ENCODE measurements at regions not wholly inside any gene's neighbourhood (a gene's known extent, or its start where the extent isn't known, plus 50 kb on each side); places are given as distances from the start of the nearest gene placed in this dataset.

GRCh38 chr6:71726121-71726520, 160.2 kb upstream of the RIMS1 start:
- Histone ChIP-seq H3K9ac (ENCODE audit: low read length) (no peak overlapping the region), H3K4me3 (ENCODE audit: low read depth, low read length) (no peak overlapping the region), H2BK120ac (ENCODE audit: insufficient read depth, low read length, poor library complexity) (no peak overlapping the region), H3K23ac (ENCODE audit: low read length) (no peak overlapping the region), H4K12ac (ENCODE audit: low read depth, low read length) (no peak overlapping the region), H3K79me2 (ENCODE audit: control insufficient read depth, insufficient read depth, low read length, poor library complexity) (no peaks in the 10 kb centered on the region), H2AFZ (ENCODE audit: insufficient read depth, low read length, poor library complexity) (no peak overlapping the region), H3K79me1 (ENCODE audit: low read length) (no peaks in the 10 kb centered on the region), H2BK12ac (ENCODE audit: low read length) (no peak overlapping the region), H3K4ac (ENCODE audit: low read depth, low read length) (no peak overlapping the region), H3K27ac (ENCODE audit: low read depth, low read length) (no peak overlapping the region), H3K18ac (ENCODE audit: low read length) (no peak overlapping the region), H4K8ac (ENCODE audit: low read depth, low read length) (no peak overlapping the region), H2BK5ac (ENCODE audit: low read depth, low read length, poor library complexity) (no peak overlapping the region), H4K91ac (ENCODE audit: low read depth, low read length) (no peak overlapping the region), H3K9me3 (ENCODE audit: insufficient read depth, low read depth, low read length) (no peaks in the 10 kb centered on the region), H2AK5ac (ENCODE audit: low read length) (no peak overlapping the region), H3K14ac (ENCODE audit: low read length) (no peak overlapping the region), H3K27me3 (ENCODE audit: insufficient read depth, low read length) (no peaks in the 10 kb centered on the region), H3K4me1 (ENCODE audit: control insufficient read depth in 1 of 2, insufficient read depth in 2 of 2, low read length in 2 of 2) (peaks cover 0 to 5% of the 10 kb centered on the region in 2 experiments), H3K36me3 (ENCODE audit: control insufficient read depth in 1 of 2, insufficient read depth in 2 of 2, low read length in 2 of 2) (no peaks in the 10 kb centered on the region), H3K4me2 (ENCODE audit: low read length) (no peak overlapping the region)
- DNase-seq = no peak
- no CpG with 5 or more reads among the region's 2 CpGs for whole genome bisulfite sequencing (ENCODE audit: extremely low coverage, insufficient coverage, insufficient read length)

GRCh38 chr6:71727632-71728294, 158.6 kb upstream of the RIMS1 start:
- Histone ChIP-seq H4K91ac (ENCODE audit: low read depth, low read length) (no peak overlapping the region), H4K8ac (ENCODE audit: low read depth, low read length) (no peak overlapping the region), H3K4ac (ENCODE audit: low read depth, low read length) (no peak overlapping the region), H4K12ac (ENCODE audit: low read depth, low read length) (no peak overlapping the region), H3K18ac (ENCODE audit: low read length) (no peak overlapping the region), H3K4me1 (ENCODE audit: control insufficient read depth in 1 of 2, insufficient read depth in 2 of 2, low read length in 2 of 2) (peaks cover 0 to 5% of the 10 kb centered on the region in 2 experiments), H2AK5ac (ENCODE audit: low read length) (no peak overlapping the region), H3K27me3 (ENCODE audit: insufficient read depth, low read length) (no peaks in the 10 kb centered on the region), H2BK5ac (ENCODE audit: low read depth, low read length, poor library complexity) (no peak overlapping the region), H3K79me2 (ENCODE audit: control insufficient read depth, insufficient read depth, low read length, poor library complexity) (no peaks in the 10 kb centered on the region), H3K79me1 (ENCODE audit: low read length) (no peaks in the 10 kb centered on the region), H2AFZ (ENCODE audit: insufficient read depth, low read length, poor library complexity) (no peak overlapping the region), H3K4me2 (ENCODE audit: low read length) (no peak overlapping the region), H3K9ac (ENCODE audit: low read length) (no peak overlapping the region), H3K23ac (ENCODE audit: low read length) (no peak overlapping the region), H3K9me3 (ENCODE audit: insufficient read depth, low read depth, low read length) (no peaks in the 10 kb centered on the region), H3K36me3 (ENCODE audit: control insufficient read depth in 1 of 2, insufficient read depth in 2 of 2, low read length in 2 of 2) (no peaks in the 10 kb centered on the region), H3K14ac (ENCODE audit: low read length) (no peak overlapping the region), H2BK12ac (ENCODE audit: low read length) (no peak overlapping the region), H2BK120ac (ENCODE audit: insufficient read depth, low read length, poor library complexity) (no peak overlapping the region), H3K4me3 (ENCODE audit: low read depth, low read length) (no peak overlapping the region), H3K27ac (ENCODE audit: low read depth, low read length) (no peak overlapping the region)
- no CpG with 5 or more reads among the region's 2 CpGs for WGBS (ENCODE audit: extremely low coverage, insufficient coverage, insufficient read length)
- DNase-seq = no peak

- H3K9me3 ChIP-seq (ENCODE audit: insufficient read depth, low read depth, low read length) = no peaks in the 10 kb centered on the region
- WGBS (ENCODE audit: extremely low coverage, insufficient coverage, insufficient read length) = no CpG with 5 or more reads among the region's 3 CpGs
- no peak overlapping the region for H3K27ac ChIP-seq (ENCODE audit: low read depth, low read length)
- no peak overlapping the region for H3K4ac ChIP-seq (ENCODE audit: low read depth, low read length)
- no peaks in the 10 kb centered on the region for H3K79me2 ChIP-seq (ENCODE audit: control insufficient read depth, insufficient read depth, low read length, poor library complexity)
- no peak overlapping the region for H2BK120ac ChIP-seq (ENCODE audit: insufficient read depth, low read length, poor library complexity)
- no peak overlapping the region for H2AK5ac ChIP-seq (ENCODE audit: low read length)
- no peak overlapping the region for H4K91ac ChIP-seq (ENCODE audit: low read depth, low read length)
- no peaks in the 10 kb centered on the region for H3K27me3 ChIP-seq (ENCODE audit: insufficient read depth, low read length)
- H4K8ac ChIP-seq (ENCODE audit: low read depth, low read length) = no peak overlapping the region
- no peak for DNase-seq
- H3K14ac ChIP-seq (ENCODE audit: low read length) = no peak overlapping the region
- H3K4me3 ChIP-seq (ENCODE audit: low read depth, low read length) = no peak overlapping the region
- no peaks in the 10 kb centered on the region for H3K36me3 ChIP-seq (ENCODE audit: control insufficient read depth in 1 of 2, insufficient read depth in 2 of 2, low read length in 2 of 2)
- H3K9ac ChIP-seq (ENCODE audit: low read length) = no peak overlapping the region
- no peaks in the 10 kb centered on the region for H3K79me1 ChIP-seq (ENCODE audit: low read length)
- H3K4me1 ChIP-seq (ENCODE audit: control insufficient read depth in 1 of 2, insufficient read depth in 2 of 2, low read length in 2 of 2) = peaks cover 0 to 2% of the 10 kb centered on the region in 2 experiments
- no peak overlapping the region for H4K12ac ChIP-seq (ENCODE audit: low read depth, low read length)
- no peak overlapping the region for H2BK5ac ChIP-seq (ENCODE audit: low read depth, low read length, poor library complexity)
- H2BK12ac ChIP-seq (ENCODE audit: low read length) = no peak overlapping the region
- no peak overlapping the region for H3K23ac ChIP-seq (ENCODE audit: low read length)
- H3K4me2 ChIP-seq (ENCODE audit: low read length) = no peak overlapping the region
- H3K18ac ChIP-seq (ENCODE audit: low read length) = no peak overlapping the region
- no peak overlapping the region for H2AFZ ChIP-seq (ENCODE audit: insufficient read depth, low read length, poor library complexity)
Observed at GRCh38 chr6:71730284-71730683, 156.1 kb upstream of the RIMS1 start.

GRCh38 chr6:71733970-71734899, 152.1 kb upstream of the RIMS1 start:
- Histone ChIP-seq H2AFZ (ENCODE audit: insufficient read depth, low read length, poor library complexity) (no peak overlapping the region), H2BK120ac (ENCODE audit: insufficient read depth, low read length, poor library complexity) (no peak overlapping the region), H3K27me3 (ENCODE audit: insufficient read depth, low read length) (no peaks in the 10 kb centered on the region), H3K4me3 (ENCODE audit: low read depth, low read length) (no peak overlapping the region), H3K9ac (ENCODE audit: low read length) (no peak overlapping the region), H3K4me1 (ENCODE audit: control insufficient read depth in 1 of 2, insufficient read depth in 2 of 2, low read length in 2 of 2) (no peaks in the 10 kb centered on the region), H2BK12ac (ENCODE audit: low read length) (no peak overlapping the region), H3K9me3 (ENCODE audit: insufficient read depth, low read depth, low read length) (no peaks in the 10 kb centered on the region), H3K36me3 (ENCODE audit: control insufficient read depth in 1 of 2, insufficient read depth in 2 of 2, low read length in 2 of 2) (no peaks in the 10 kb centered on the region), H3K23ac (ENCODE audit: low read length) (no peak overlapping the region), H3K4me2 (ENCODE audit: low read length) (no peak overlapping the region), H4K91ac (ENCODE audit: low read depth, low read length) (no peak overlapping the region), H3K4ac (ENCODE audit: low read depth, low read length) (no peak overlapping the region), H3K14ac (ENCODE audit: low read length) (no peak overlapping the region), H2AK5ac (ENCODE audit: low read length) (no peak overlapping the region), H3K79me1 (ENCODE audit: low read length) (no peaks in the 10 kb centered on the region), H3K18ac (ENCODE audit: low read length) (no peak overlapping the region), H2BK5ac (ENCODE audit: low read depth, low read length, poor library complexity) (no peak overlapping the region), H4K12ac (ENCODE audit: low read depth, low read length) (no peak overlapping the region), H3K79me2 (ENCODE audit: control insufficient read depth, insufficient read depth, low read length, poor library complexity) (no peaks in the 10 kb centered on the region), H4K8ac (ENCODE audit: low read depth, low read length) (no peak overlapping the region), H3K27ac (ENCODE audit: low read depth, low read length) (no peak overlapping the region)
- no CpG with 5 or more reads among the region's 1 CpG for WGBS (ENCODE audit: extremely low coverage, insufficient coverage, insufficient read length)
- DNase-seq = no peak
